GM12892 (cell line): ENCODE measurements at regions not wholly inside any gene's neighbourhood (a gene's known extent, or its start where the extent isn't known, plus 50 kb on each side); places are given as distances from the start of the nearest gene placed in this dataset.

Source experiments
- POLR2A ChIP-seq: IDR thresholded peaks from 2 replicates; pipeline ENCODE4 v1.6.1; 2011; ENCODE audit warnings: low read depth, low read length, control low read depth
- POLR2AphosphoS5 ChIP-seq: IDR thresholded peaks from 2 replicates; pipeline ENCODE4 v1.6.1; 2011; ENCODE audit warnings: low read depth, low read length, control low read depth

- TF ChIP-seq POLR2AphosphoS5 (no peak), POLR2A (no peak)
Observed at GRCh38 chr18:72985686-72986085, 117.9 kb upstream of the NETO1 start.
